ENCODE measurements at regions not wholly inside any gene's neighbourhood (a gene's known extent, or its start where the extent isn't known, plus 50 kb on each side); places are given as distances from the start of the nearest gene placed in this dataset.

DNA sequence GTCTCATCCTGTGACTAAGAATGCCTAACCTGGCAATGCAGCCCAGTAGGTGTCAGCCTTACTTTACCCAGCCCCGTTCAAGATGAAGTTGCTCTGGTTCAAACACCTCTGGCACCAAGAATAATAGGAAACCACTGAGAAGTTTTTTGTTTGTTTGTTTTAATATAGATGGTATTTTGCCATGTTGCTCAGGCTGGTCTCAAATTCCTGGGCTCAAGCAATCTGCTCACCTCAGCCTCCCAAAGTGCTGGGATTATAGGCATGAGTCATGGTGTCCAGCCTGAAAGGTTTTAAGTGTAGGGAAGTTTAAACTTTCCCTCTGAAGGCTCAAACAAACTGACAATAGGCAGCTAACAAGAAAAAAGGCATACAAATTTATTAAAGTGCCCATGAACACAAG, 51.2 kb upstream of the ABCC4 start:
- no peak for ATAC-seq (replicated peaks in 1 of 2)
- H3K9me3 Mint-ChIP-seq, result no peaks in the 10 kb centered on the region

DNA sequence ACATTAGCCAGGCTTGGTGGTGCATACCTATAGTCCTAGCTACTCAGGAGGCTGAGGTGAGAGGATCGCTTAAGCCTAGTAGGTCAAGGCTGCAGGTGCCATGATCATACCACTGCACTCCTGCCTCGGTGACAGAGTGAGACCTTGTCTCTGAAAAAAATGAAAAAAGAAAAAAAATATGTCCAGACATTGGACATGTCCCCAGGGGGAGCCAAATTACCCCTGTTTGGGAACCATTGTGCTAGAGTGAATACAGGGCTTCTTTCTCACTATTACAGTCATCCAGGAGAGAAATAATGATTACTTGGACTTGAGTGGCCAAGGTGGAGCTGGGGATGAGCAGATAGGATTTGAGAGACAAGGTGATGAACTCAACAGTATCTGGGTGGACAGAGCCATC, 52.9 kb upstream of the ABCC4 start:
- H3K27ac Mint-ChIP-seq, result no peak overlapping the region
- H3K36me3 Mint-ChIP-seq (ENCODE audit: insufficient read depth in 2 of 2), result no peaks in the 10 kb centered on the region
- no peaks in the 10 kb centered on the region for H3K4me1 Mint-ChIP-seq (ENCODE audit: low read depth)
- ATAC-seq (replicated peaks in 1 of 2) (no peak), DNase-seq (no peak)
- H3K27me3 Mint-ChIP-seq (ENCODE audit: low read depth), result peaks cover 16% of the 10 kb centered on the region
- no peaks in the 10 kb centered on the region for H3K9me3 Mint-ChIP-seq
- H3K4me3 Mint-ChIP-seq, result no peak overlapping the region

More for the DNA sequence above, 51.2 kb upstream of the ABCC4 start:
- Mint-ChIP-seq H3K4me3 (no peak overlapping the region), H3K27me3 (ENCODE audit: low read depth) (peaks cover 23% of the 10 kb centered on the region), H3K36me3 (ENCODE audit: insufficient read depth in 2 of 2) (no peaks in the 10 kb centered on the region), H3K4me1 (ENCODE audit: low read depth) (no peaks in the 10 kb centered on the region), H3K27ac (no peak overlapping the region)
- no peak for DNase-seq

DNA sequence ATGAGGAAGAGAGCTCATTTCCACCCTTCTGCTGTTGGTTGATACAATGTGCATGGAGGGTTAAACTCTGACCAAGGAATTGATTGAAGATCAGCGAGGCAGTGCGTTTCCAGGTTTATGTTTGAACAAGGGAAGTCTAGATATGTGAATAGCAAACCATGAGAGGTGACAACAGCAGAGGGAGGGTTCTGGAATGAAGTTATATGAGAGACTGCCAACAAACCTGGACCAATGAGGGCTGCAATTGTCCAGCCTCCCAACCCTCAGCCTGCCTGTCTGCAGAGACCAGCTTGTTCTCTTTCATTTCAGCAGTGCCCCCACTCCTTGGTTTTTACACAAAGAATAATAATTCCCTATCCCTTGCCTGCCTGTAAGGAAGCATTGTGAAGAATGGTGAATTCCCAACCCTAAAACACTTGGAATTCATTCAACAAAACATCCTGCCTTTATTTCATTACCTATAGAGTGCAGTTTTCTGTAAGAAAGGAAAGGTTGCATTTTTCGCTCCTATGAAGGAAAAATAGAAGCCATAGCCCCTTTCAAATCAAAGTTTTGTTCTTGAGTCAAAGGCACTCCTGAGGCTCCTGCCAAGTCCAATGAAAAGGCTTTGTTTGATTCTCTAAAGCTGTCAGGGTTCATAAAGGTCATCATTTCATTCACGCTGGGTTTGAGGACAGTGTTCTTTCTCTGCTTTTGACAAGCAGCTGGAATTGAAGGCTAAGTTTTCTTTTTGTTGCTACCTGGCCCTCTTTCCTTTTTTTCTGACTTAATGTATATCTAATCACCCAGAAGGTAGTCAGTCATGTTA, 53.6 kb upstream of the ABCC4 start:
- H3K27ac Mint-ChIP-seq, result no peak overlapping the region
- ATAC-seq (replicated peaks in 1 of 2) (no peak), DNase-seq (no peak)
- peaks cover 16% of the 10 kb centered on the region for H3K27me3 Mint-ChIP-seq (ENCODE audit: low read depth)
- H3K36me3 Mint-ChIP-seq (ENCODE audit: insufficient read depth in 2 of 2), result no peaks in the 10 kb centered on the region
- H3K4me1 Mint-ChIP-seq (ENCODE audit: low read depth), result no peaks in the 10 kb centered on the region
- no peak overlapping the region for H3K4me3 Mint-ChIP-seq
- no peaks in the 10 kb centered on the region for H3K9me3 Mint-ChIP-seq

DNA sequence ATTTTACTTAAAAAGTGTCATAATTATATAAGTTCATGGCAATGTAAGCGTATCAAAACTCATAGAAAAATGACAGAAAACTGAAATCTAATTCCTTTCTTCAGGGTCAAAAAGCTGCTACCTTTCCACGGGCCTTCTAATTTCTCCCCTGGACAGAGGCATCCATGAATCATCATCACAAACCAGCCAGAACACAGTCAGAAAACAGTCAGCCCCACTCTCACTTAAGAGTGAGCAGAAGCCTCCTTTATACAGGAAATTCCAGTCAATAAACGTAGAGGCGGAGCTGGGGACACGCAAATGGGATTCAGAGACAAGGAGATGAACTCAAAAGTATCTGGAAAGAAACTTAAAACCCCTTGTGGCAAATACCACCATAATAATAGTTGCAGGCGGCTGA, 54.2 kb upstream of the ABCC4 start:
- no peaks in the 10 kb centered on the region for H3K4me1 Mint-ChIP-seq (ENCODE audit: low read depth)
- H3K27me3 Mint-ChIP-seq (ENCODE audit: low read depth), result peaks cover 16% of the 10 kb centered on the region
- H3K36me3 Mint-ChIP-seq (ENCODE audit: insufficient read depth in 2 of 2), result no peaks in the 10 kb centered on the region
- no peak overlapping the region for H3K27ac Mint-ChIP-seq
- DNase-seq, result no peak
- H3K4me3 Mint-ChIP-seq, result no peak overlapping the region
- no peak for ATAC-seq (replicated peaks in 1 of 2)
- H3K9me3 Mint-ChIP-seq, result no peaks in the 10 kb centered on the region

DNA sequence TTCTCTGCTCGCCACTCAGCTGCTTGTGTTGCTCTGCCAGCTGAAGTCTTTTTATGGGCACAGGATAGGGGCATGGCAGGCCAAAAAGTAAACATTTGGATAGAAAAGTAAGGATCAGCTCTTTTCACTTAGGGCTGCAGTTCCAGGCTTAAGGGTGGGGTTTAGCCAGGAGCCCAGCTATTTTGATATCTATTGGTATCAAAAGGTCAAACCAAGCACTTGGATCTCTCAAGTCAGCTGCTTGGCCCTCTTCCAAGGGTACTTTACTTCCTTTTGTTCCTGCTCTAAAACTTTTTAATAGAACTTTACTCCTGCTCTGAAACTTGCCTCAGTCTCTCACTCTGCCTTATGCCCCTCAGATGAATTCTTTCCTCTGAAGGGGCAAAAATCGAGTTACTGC, 55.7 kb upstream of the ABCC4 start:
- ATAC-seq (replicated peaks in 1 of 2) (no peak), DNase-seq (no peak)
- no peaks in the 10 kb centered on the region for H3K36me3 Mint-ChIP-seq (ENCODE audit: insufficient read depth in 2 of 2)
- H3K4me3 Mint-ChIP-seq, result no peak overlapping the region
- no peaks in the 10 kb centered on the region for H3K4me1 Mint-ChIP-seq (ENCODE audit: low read depth)
- H3K9me3 Mint-ChIP-seq, result no peaks in the 10 kb centered on the region
- peaks cover 16% of the 10 kb centered on the region for H3K27me3 Mint-ChIP-seq (ENCODE audit: low read depth)
- no peak overlapping the region for H3K27ac Mint-ChIP-seq

DNA sequence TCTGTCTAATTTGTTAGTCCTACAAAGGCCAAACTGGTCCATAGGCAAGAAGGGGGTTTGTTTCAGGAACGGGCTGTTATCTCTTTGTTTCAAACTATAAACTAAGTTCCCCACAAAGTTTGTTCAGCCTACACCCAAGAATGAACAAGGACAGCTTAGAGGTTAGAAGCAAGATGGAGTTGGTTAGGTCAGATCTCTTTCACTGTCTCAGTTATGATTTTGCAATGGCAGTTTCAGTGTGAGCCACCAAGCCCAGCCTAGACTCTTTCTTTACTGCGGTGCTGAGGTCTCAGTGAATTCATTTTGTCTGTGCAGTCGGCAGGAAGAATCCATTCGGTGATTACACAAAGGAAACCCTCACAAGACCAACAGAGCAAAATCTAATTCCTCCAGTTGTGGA, 56.6 kb upstream of the ABCC4 start:
- DNase-seq (no peak), ATAC-seq (replicated peaks in 1 of 2) (no peak)
- Mint-ChIP-seq H3K4me3 (no peak overlapping the region), H3K4me1 (ENCODE audit: low read depth) (no peaks in the 10 kb centered on the region), H3K9me3 (no peaks in the 10 kb centered on the region), H3K27ac (no peak overlapping the region), H3K36me3 (ENCODE audit: insufficient read depth in 2 of 2) (no peaks in the 10 kb centered on the region), H3K27me3 (ENCODE audit: low read depth) (peaks cover 16% of the 10 kb centered on the region)

DNA sequence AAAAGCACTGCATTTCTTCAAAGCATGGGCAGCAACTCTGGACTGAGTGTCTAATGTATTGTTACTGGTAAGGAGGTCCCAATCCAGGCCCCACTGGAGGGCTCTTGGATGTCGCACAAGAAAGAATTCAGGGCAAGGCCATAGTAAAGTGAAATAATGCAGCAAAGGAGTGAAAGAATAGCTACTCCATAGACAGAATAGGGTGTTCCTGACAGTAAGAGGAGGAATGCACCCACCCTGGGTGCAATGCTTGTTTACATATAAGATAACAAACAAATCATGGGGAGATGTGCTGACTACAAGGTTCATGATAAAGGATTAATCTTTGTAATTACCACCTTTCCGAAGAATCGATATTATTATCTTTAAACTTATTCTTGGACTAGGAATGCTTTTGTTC, 58.8 kb upstream of the ABCC4 start:
- Mint-ChIP-seq H3K27me3 (ENCODE audit: low read depth) (no peaks in the 10 kb centered on the region), H3K36me3 (ENCODE audit: insufficient read depth in 2 of 2) (no peaks in the 10 kb centered on the region), H3K9me3 (no peaks in the 10 kb centered on the region), H3K4me1 (ENCODE audit: low read depth) (no peaks in the 10 kb centered on the region), H3K27ac (no peak overlapping the region), H3K4me3 (no peak overlapping the region)
- ATAC-seq (replicated peaks in 1 of 2) (no peak), DNase-seq (no peak)

DNA sequence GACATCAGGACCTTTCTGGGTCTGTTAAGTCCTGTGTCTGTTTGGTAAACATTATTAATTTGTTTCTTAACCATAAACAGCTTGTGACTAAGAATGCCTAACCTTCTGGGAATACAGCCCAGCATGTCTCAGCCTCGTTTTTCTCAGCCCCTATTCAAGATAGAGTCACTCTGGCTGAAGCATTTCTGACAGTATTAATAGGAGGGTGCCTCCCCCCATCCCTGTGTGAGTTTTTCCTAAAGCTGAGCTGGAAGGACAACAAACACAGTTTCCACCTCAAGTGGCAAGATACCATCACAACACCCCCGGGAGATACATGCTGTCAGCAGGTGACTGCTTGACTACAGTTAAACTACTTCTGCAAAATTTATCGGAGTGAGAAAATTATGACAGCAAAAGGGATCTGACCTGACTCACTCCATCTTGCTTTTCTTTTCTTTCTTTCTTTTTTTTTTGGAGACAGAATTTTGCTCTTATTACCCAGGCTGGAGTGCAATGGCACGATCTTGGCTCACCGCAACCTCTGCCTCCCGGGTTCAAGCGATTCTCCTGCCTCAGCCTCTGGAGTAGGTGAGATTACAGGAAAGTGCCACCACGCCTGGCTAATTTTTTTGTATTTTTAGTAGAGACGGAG, 59.3 kb upstream of the ABCC4 start:
- H3K4me1 Mint-ChIP-seq (ENCODE audit: low read depth), result no peaks in the 10 kb centered on the region
- no peaks in the 10 kb centered on the region for H3K9me3 Mint-ChIP-seq
- ATAC-seq (replicated peaks in 1 of 2), result no peak

DNA sequence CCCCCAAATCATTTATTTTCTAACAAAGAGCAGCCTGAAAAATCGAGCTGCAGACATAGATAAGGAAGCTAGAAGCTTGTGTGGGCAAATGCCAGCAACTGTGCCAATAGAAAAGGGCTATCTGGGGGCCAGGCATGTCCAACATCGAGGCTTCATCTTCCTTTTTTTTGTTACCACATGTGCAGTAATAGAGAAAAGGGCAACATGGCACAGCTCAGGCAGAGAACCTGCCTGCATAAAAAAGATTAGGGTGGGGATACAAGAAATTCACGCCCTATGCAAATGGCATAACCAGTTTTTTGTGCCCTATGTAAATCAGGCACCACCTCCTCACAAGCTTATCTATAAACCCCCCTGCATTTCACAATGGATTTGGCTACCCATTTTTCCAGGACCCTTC, 60.4 kb upstream of the ABCC4 start:
- H3K4me1 Mint-ChIP-seq (ENCODE audit: low read depth), result no peaks in the 10 kb centered on the region
- H3K27ac Mint-ChIP-seq, result no peak overlapping the region
- ATAC-seq (replicated peaks in 1 of 2) (no peak), DNase-seq (no peak)
- H3K4me3 Mint-ChIP-seq, result no peak overlapping the region
- no peaks in the 10 kb centered on the region for H3K9me3 Mint-ChIP-seq
- no peaks in the 10 kb centered on the region for H3K27me3 Mint-ChIP-seq (ENCODE audit: low read depth)
- no peaks in the 10 kb centered on the region for H3K36me3 Mint-ChIP-seq (ENCODE audit: insufficient read depth in 2 of 2)

More for the DNA sequence above, 59.3 kb upstream of the ABCC4 start:
- Mint-ChIP-seq H3K27me3 (ENCODE audit: low read depth) (no peaks in the 10 kb centered on the region), H3K27ac (no peak overlapping the region), H3K4me3 (no peak overlapping the region), H3K36me3 (ENCODE audit: insufficient read depth in 2 of 2) (no peaks in the 10 kb centered on the region)
- DNase-seq, result no peak

DNA sequence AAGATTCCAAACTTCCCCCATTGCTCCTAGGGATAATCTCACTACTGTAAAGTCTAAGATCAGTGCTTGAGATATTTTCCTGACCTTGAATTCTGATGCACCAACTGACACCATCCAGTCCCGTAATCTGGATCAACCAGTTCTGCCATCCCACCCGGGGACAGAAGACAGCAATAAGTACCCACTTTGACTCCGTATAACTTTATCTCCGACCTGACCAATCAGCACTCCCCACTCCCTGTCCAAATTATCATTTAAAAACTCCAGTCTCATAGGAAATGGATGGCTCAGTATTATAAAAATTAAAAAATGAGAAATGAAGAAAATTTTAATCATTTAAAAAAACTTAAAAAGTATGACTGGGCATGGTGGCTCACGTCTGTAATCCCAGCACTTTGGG, 61.4 kb upstream of the ABCC4 start:
- H3K36me3 Mint-ChIP-seq (ENCODE audit: insufficient read depth in 2 of 2), result no peaks in the 10 kb centered on the region
- no peak overlapping the region for H3K4me3 Mint-ChIP-seq
- DNase-seq, result no peak
- no peak overlapping the region for H3K27ac Mint-ChIP-seq
- no peaks in the 10 kb centered on the region for H3K9me3 Mint-ChIP-seq
- no peaks in the 10 kb centered on the region for H3K4me1 Mint-ChIP-seq (ENCODE audit: low read depth)
- no peak for ATAC-seq (replicated peaks in 1 of 2)
- H3K27me3 Mint-ChIP-seq (ENCODE audit: low read depth), result no peaks in the 10 kb centered on the region

DNA sequence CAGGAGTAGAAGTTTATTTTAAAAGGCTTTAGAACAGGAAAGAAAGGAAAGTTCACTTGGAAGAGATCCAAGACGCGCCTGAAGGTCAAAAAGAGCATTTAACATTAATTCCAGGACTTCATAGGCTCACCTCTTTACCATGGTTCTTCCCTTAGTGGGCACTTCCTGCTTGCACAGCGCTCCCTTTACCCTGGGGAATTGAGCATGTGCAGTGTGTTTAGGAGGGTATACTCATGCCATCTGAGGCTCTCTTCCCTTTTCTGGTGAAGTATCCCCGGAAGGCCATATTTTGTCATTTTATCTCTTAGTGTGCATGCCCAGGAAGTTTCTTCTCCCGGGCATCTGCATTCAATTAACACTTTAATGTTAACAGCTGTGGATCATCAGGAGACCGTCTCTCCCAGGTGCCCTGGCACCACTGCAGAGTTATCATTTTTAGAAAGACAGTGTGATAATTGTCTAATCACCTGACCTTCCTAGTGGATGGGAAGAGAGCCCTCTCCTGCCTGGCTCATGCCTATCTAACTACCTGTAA, 66.1 kb upstream of the ABCC4 start:
- Mint-ChIP-seq H3K27ac (no peak overlapping the region), H3K36me3 (ENCODE audit: insufficient read depth in 2 of 2) (peaks cover 2 to 7% of the 10 kb centered on the region in 2 donors), H3K27me3 (ENCODE audit: low read depth) (peaks cover 7% of the 10 kb centered on the region), H3K4me3 (no peak overlapping the region), H3K9me3 (peaks cover 3 to 6% of the 10 kb centered on the region in 2 donors), H3K4me1 (ENCODE audit: low read depth) (peaks cover 5% of the 10 kb centered on the region)
- ATAC-seq (replicated peaks in 1 of 2) (no peak), DNase-seq (no peak)

DNA sequence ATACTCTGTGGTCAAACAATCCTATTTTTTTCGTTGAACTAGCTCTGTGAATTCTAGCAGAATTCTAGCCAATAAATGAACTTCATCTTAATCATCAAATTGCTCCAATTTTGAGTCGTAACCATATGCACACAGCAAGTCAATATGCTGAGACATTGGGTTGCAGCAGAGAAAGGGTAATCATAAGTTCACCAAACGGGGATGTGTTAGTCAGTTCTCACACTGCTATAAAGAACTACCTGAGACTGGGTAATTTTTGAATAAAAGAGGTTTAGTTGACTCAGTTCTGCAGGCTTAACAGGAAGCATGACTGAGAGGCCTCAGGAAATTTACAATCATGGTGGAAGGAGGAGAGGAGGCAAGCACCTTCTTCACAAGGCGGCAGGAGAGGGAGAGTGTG, 67.7 kb upstream of the ABCC4 start:
- Mint-ChIP-seq H3K9me3 (peaks cover 3 to 6% of the 10 kb centered on the region in 2 donors), H3K27me3 (ENCODE audit: low read depth) (peaks cover 7% of the 10 kb centered on the region), H3K27ac (no peak overlapping the region), H3K4me3 (no peak overlapping the region), H3K4me1 (ENCODE audit: low read depth) (peaks cover 5% of the 10 kb centered on the region), H3K36me3 (ENCODE audit: insufficient read depth in 2 of 2) (peaks cover 2 to 7% of the 10 kb centered on the region in 2 donors)
- no peak for ATAC-seq (replicated peaks in 1 of 2)
- DNase-seq, result no peak

DNA sequence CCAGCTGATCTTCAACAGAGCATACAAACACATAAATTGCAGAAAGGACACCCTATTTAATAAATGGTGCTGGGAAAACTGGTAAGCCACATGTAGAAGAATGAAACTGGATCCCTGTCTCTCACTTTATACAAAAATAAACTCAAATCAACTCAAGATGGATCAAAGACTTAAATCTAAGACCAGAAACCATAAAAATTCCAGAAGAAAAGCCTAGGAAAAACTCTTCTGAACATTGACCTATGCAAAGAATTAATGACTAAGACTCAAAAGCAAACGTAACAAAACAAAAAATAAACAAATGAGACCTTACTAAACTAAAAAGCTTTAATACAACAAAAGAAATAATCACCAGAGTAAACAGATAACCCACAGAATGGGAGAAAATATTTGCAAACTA, 74.5 kb upstream of the ABCC4 start:
- Mint-ChIP-seq H3K27me3 (ENCODE audit: low read depth) (peaks cover 8% of the 10 kb centered on the region), H3K36me3 (ENCODE audit: insufficient read depth in 2 of 2) (no peaks in the 10 kb centered on the region), H3K27ac (no peak overlapping the region), H3K4me3 (no peak overlapping the region), H3K4me1 (ENCODE audit: low read depth) (peaks cover 5% of the 10 kb centered on the region), H3K9me3 (no peaks in the 10 kb centered on the region)
- DNase-seq (no peak), ATAC-seq (replicated peaks in 1 of 2) (no peak)

All from activated T-cell treated with anti-CD3 and anti-CD28 coated beads, Interleukin-2, amount 50 U/mL, for 72 hours (primary cell).